ENCODE measurements at regions not wholly inside any gene's neighbourhood (a gene's known extent, or its start where the extent isn't known, plus 50 kb on each side); places are given as distances from the start of the nearest gene placed in this dataset.

- H3K9me3 ChIP-seq (ENCODE audit: low read depth, low read length, poor library complexity, severe bottlenecking) = no peaks in the 10 kb centered on the region
- ChIA-PET CTCF (no interaction called here), POLR2A (ENCODE audit: low non-redundant PET) (no interaction called here)
- no peak for DNase-seq (ENCODE audit: low spot score)
- H3K27ac ChIP-seq (ENCODE audit: low read depth, low read length, poor library complexity, severe bottlenecking) = no peak overlapping the region
- peaks cover 10% of the 10 kb centered on the region for H3K4me1 ChIP-seq (ENCODE audit: insufficient read depth, low read length, poor library complexity, severe bottlenecking)
- no peak overlapping the region for H3K4me3 ChIP-seq (ENCODE audit: low read depth, low read length, poor library complexity, severe bottlenecking)
- H3K36me3 ChIP-seq (ENCODE audit: insufficient read depth, low read length, poor library complexity, severe bottlenecking) = no peaks in the 10 kb centered on the region
- TF ChIP-seq, protein P1, sequence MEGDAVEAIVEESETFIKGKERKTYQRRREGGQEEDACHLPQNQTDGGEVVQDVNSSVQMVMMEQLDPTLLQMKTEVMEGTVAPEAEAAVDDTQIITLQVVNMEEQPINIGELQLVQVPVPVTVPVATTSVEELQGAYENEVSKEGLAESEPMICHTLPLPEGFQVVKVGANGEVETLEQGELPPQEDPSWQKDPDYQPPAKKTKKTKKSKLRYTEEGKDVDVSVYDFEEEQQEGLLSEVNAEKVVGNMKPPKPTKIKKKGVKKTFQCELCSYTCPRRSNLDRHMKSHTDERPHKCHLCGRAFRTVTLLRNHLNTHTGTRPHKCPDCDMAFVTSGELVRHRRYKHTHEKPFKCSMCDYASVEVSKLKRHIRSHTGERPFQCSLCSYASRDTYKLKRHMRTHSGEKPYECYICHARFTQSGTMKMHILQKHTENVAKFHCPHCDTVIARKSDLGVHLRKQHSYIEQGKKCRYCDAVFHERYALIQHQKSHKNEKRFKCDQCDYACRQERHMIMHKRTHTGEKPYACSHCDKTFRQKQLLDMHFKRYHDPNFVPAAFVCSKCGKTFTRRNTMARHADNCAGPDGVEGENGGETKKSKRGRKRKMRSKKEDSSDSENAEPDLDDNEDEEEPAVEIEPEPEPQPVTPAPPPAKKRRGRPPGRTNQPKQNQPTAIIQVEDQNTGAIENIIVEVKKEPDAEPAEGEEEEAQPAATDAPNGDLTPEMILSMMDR (conservative IDR thresholded peaks at IDR 0.05; ENCODE audit: low read depth, low read length) = no peak
- TF ChIP-seq EZH2 (IDR thresholded peaks at IDR 0.05; ENCODE audit: borderline replicate concordance, low read depth, low read length, poor library complexity, severe bottlenecking) = no peak
- no peaks in the 10 kb centered on the region for H3K27me3 ChIP-seq (replicated peaks; ENCODE audit: insufficient read depth, low read depth, low read length, poor library complexity)
- intact Hi-C loops (cut with micrococcal nuclease; ENCODE audit: unreplicated experiment) = no loop called here
- BruUV-seq (replicated peaks) = no TSS peak
These were observed 654.2 kb downstream of the AMY1C start for GRCh38 chr1:104403883-104404282.

DNA sequence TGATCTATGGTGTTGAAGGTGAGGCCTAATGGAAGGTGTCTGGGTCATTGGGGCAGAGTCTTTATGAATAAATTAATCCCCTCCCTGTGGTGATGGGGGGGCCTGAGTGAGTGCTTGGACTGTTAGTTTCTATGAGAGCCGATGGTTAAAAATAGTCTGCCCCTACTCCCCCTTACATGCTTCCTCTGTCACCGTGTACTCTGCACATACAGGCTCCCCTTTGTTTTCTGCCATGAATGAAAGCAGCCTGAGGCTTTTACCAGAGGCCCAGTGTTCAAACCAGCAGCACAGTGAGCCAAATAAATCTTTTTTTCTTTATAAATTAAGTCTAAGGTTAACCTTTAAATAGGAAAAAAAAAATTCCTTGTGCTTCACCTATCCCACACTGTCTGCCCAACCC, 657.0 kb downstream of the AMY1C start:
- Histone ChIP-seq H3K27ac (ENCODE audit: low read depth, low read length, poor library complexity, severe bottlenecking) (no peak overlapping the region), H3K9me3 (ENCODE audit: low read depth, low read length, poor library complexity, severe bottlenecking) (no peaks in the 10 kb centered on the region), H3K27me3 (replicated peaks; ENCODE audit: insufficient read depth, low read depth, low read length, poor library complexity) (no peaks in the 10 kb centered on the region), H3K36me3 (ENCODE audit: insufficient read depth, low read length, poor library complexity, severe bottlenecking) (no peaks in the 10 kb centered on the region), H3K4me1 (ENCODE audit: insufficient read depth, low read length, poor library complexity, severe bottlenecking) (peaks cover 4% of the 10 kb centered on the region), H3K4me3 (ENCODE audit: low read depth, low read length, poor library complexity, severe bottlenecking) (no peak overlapping the region)
- no peak for DNase-seq (ENCODE audit: low spot score)
- BruUV-seq (replicated peaks) = no TSS peak
- no peak for TF ChIP-seq EZH2 (IDR thresholded peaks at IDR 0.05; ENCODE audit: borderline replicate concordance, low read depth, low read length, poor library complexity, severe bottlenecking)
- TF ChIP-seq, protein P1 (conservative IDR thresholded peaks at IDR 0.05; ENCODE audit: low read depth, low read length) = no peak
- POLR2A ChIA-PET (ENCODE audit: low non-redundant PET) = no interaction called here
- intact Hi-C loops (cut with micrococcal nuclease; ENCODE audit: unreplicated experiment) = no loop called here
- CTCF ChIA-PET = no interaction called here

DNA sequence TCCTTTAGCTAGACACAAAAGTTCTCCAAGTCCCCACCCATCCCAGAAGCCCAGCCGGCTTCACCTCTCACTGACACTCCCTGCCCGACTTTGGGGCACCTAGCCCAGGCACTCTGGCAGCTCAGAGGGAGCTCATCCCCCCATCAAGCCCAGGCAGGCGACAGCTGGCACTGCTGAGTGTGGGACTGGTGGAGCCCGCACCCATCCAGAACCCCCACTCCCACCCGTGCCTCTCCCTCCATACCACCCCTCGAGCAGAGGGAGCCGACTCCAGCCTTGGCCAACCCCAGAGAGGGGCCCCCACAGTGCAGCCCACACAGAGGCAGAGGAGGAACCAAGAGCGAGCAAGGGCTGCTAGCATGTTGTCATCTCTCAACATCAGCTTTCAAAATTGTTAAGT, 658.6 kb downstream of the AMY1C start:
- Histone ChIP-seq H3K9me3 (ENCODE audit: low read depth, low read length, poor library complexity, severe bottlenecking) (no peaks in the 10 kb centered on the region), H3K27me3 (replicated peaks; ENCODE audit: insufficient read depth, low read depth, low read length, poor library complexity) (no peaks in the 10 kb centered on the region), H3K27ac (ENCODE audit: low read depth, low read length, poor library complexity, severe bottlenecking) (no peak overlapping the region), H3K4me1 (ENCODE audit: insufficient read depth, low read length, poor library complexity, severe bottlenecking) (no peaks in the 10 kb centered on the region), H3K4me3 (ENCODE audit: low read depth, low read length, poor library complexity, severe bottlenecking) (no peak overlapping the region), H3K36me3 (ENCODE audit: insufficient read depth, low read length, poor library complexity, severe bottlenecking) (no peaks in the 10 kb centered on the region)
- intact Hi-C loops (cut with micrococcal nuclease; ENCODE audit: unreplicated experiment) = no loop called here
- no TSS peak for BruUV-seq (replicated peaks)
- DNase-seq (ENCODE audit: low spot score) = no peak
- ChIA-PET POLR2A (ENCODE audit: low non-redundant PET) (no interaction called here), CTCF (no interaction called here)
- TF ChIP-seq EZH2 (IDR thresholded peaks at IDR 0.05; ENCODE audit: borderline replicate concordance, low read depth, low read length, poor library complexity, severe bottlenecking) = no peak
- TF ChIP-seq, protein P1 (conservative IDR thresholded peaks at IDR 0.05; ENCODE audit: low read depth, low read length) = no peak

Data from A673 (cell line).